Neural cell (in vitro differentiated cells): ENCODE measurements at regions not wholly inside any gene's neighbourhood (a gene's known extent, or its start where the extent isn't known, plus 50 kb on each side); places are given as distances from the start of the nearest gene placed in this dataset.

ENCODE experiments used
- H2AFZ ChIP-seq: fragments of 200-600, 300-800 bp; sonication (generic), shearing (Covaris generic); 2 replicates; pipeline ENCODE4 v1.6.0; 2014; ENCODE audit warnings: low read depth, mild to moderate bottlenecking, antibody characterized with exemption, low read length, moderate library complexity
- H3F3A ChIP-seq: fragments of 200-600 bp; shearing (Covaris generic); 2 replicates; pipeline ENCODE4 v1.6.1; 2016; ENCODE audit warnings: mild to moderate bottlenecking, moderate library complexity, mixed read lengths, antibody characterized with exemption, low read length; ENCODE audit not compliant: insufficient read depth, poor library complexity, severe bottlenecking
- H3K27ac ChIP-seq: fragments of 200-600, 300-800 bp; sonication (generic), shearing (Covaris generic); 2 replicates; pipeline ENCODE4 v1.5.1; 2014; ENCODE audit warnings: mild to moderate bottlenecking, low read length, moderate library complexity
- H3K27me3 ChIP-seq: fragments of 300-800, 200-600 bp; sonication (generic), shearing (Covaris generic); 2 replicates; pipeline ENCODE4 v1.6.0; 2014; ENCODE audit warnings: mild to moderate bottlenecking, low read depth, low read length, moderate library complexity; ENCODE audit not compliant: insufficient read depth
- H3K36me3 ChIP-seq: fragments of 300-800, 200-600 bp; sonication (generic), shearing (Covaris generic); 2 replicates; pipeline ENCODE4 v1.5.1; 2014; ENCODE audit warnings: mild to moderate bottlenecking, antibody characterized with exemption, low read length, moderate library complexity; ENCODE audit not compliant: insufficient read depth
- H3K4me2 ChIP-seq: fragments of 300-800, 200-600 bp; sonication (generic), shearing (Covaris generic); 2 replicates; pipeline ENCODE4 v1.6.0; 2014; ENCODE audit warnings: mild to moderate bottlenecking, low read length
- H3K4me3 ChIP-seq: fragments of 300-800, 200-600 bp; sonication (generic), shearing (Covaris generic); 2 replicates; pipeline ENCODE4 v1.5.1; 2014; ENCODE audit warnings: mild to moderate bottlenecking, low read length, moderate library complexity
- H3K79me2 ChIP-seq: fragments of 200-600 bp; shearing (Covaris generic); replicated peaks from 2 replicates; pipeline ENCODE4 v1.6.0; 2014; ENCODE audit warnings: mild to moderate bottlenecking, low read length, moderate library complexity; ENCODE audit not compliant: insufficient read depth
- H3K9ac ChIP-seq: fragments of 300-800, 200-600 bp; sonication (generic), shearing (Covaris generic); 2 replicates; pipeline ENCODE4 v1.6.1; 2016; ENCODE audit warnings: mild to moderate bottlenecking, low read length, mixed read lengths
- H3K9me2 ChIP-seq: fragments of 200-600 bp; shearing (Covaris generic); 2 replicates; pipeline ENCODE4 v1.6.1; 2016; ENCODE audit warnings: mild to moderate bottlenecking, low read length, mixed read lengths; ENCODE audit not compliant: insufficient read depth
- H3K9me3 ChIP-seq: fragments of 200-600, 300-800 bp; sonication (generic), shearing (Covaris generic); 2 replicates; pipeline ENCODE4 v1.6.1; 2016; ENCODE audit warnings: mild to moderate bottlenecking, mixed run types, low read length, moderate library complexity, mixed read lengths
- H4K20me1 ChIP-seq: fragments of 200-600 bp; shearing (Covaris generic); 2 replicates; pipeline ENCODE4 v1.6.1; 2016; ENCODE audit warnings: mild to moderate bottlenecking, mixed run types; ENCODE audit not compliant: insufficient read depth
- CTCF ChIP-seq: fragments of 450-650 bp; IDR thresholded peaks from 2 replicates; pipeline ENCODE4 v1.5.1; 2014; ENCODE audit warnings: antibody characterized with exemption, mild to moderate bottlenecking, moderate library complexity; ENCODE audit not compliant: poor library complexity, severe bottlenecking
- EP300 ChIP-seq: fragments of 450-650 bp; conservative IDR thresholded peaks from 2 replicates; pipeline ENCODE4 v1.6.1; 2014; ENCODE audit warnings: antibody characterized with exemption, mild to moderate bottlenecking, moderate library complexity; ENCODE audit not compliant: poor library complexity, severe bottlenecking
- EZH2 ChIP-seq: fragments of 200-600, 300-800 bp; shearing (Covaris generic), sonication (generic); IDR thresholded peaks from 2 replicates; pipeline ENCODE4 v1.6.1; 2014; ENCODE audit warnings: antibody characterized with exemption, low read length, borderline replicate concordance, mild to moderate bottlenecking; ENCODE audit not compliant: insufficient read depth, poor library complexity, severe bottlenecking
- MXI1 ChIP-seq: fragments of 450-650 bp; conservative IDR thresholded peaks from 2 replicates; pipeline ENCODE4 v1.6.1; 2014; ENCODE audit warnings: antibody characterized with exemption, mild to moderate bottlenecking; ENCODE audit not compliant: poor library complexity, severe bottlenecking
- POLR2AphosphoS5 ChIP-seq: IDR thresholded peaks from 2 replicates; pipeline ENCODE4 v1.6.1; 2012
- RAD21 ChIP-seq: fragments of 450-650 bp; conservative IDR thresholded peaks from 2 replicates; pipeline ENCODE4 v1.6.1; 2014; ENCODE audit warnings: antibody characterized with exemption, mild to moderate bottlenecking, moderate library complexity
- REST ChIP-seq: IDR thresholded peaks from 2 replicates; pipeline ENCODE4 v1.6.1; 2012; ENCODE audit warnings: borderline replicate concordance
- SMC3 ChIP-seq: fragments of 450-650 bp; conservative IDR thresholded peaks from 2 replicates; pipeline ENCODE4 v1.6.1; 2014; ENCODE audit warnings: antibody characterized with exemption, mild to moderate bottlenecking, moderate library complexity; ENCODE audit not compliant: poor library complexity
- TAF1 ChIP-seq: IDR thresholded peaks from 2 replicates; pipeline ENCODE4 v1.6.1; 2012; ENCODE audit warnings: low read depth

- no peaks in the 10 kb centered on the region for H3K9me3 ChIP-seq
- no peak overlapping the region for H3K27ac ChIP-seq
- no peak overlapping the region for H3K4me3 ChIP-seq
- no peaks in the 10 kb centered on the region for H3F3A ChIP-seq
- no peaks in the 10 kb centered on the region for H3K27me3 ChIP-seq
- TF ChIP-seq TAF1 (no peak), EZH2 (no peak)
- H4K20me1 ChIP-seq, result no peaks in the 10 kb centered on the region
- no peak overlapping the region for H2AFZ ChIP-seq
- no peaks in the 10 kb centered on the region for H3K36me3 ChIP-seq
- H3K9me2 ChIP-seq, result no peaks in the 10 kb centered on the region
- H3K9ac ChIP-seq, result no peak overlapping the region
- no peak overlapping the region for H3K4me2 ChIP-seq
- no peaks in the 10 kb centered on the region for H3K79me2 ChIP-seq
Measured at GRCh38 chr5:38675443-38675842, 119.0 kb upstream of the LIFR start.

DNA sequence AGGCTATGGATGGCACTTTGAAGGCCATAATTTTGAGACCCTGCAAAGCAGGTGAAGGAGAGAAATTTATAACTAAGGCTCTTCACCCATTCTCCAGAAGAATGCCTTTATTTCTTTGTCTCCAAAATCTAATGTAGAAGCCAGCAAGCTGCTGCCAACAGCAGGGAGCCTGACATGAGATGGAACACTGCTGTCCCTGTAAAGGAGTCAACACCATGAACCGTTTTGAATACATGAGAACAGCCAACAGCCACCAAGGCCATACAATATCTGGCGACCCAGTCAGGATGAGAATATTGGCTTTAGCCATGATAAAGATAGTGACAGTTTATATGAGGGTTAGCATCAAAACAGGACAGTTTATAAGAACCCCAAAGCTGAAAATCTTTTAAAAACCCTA lies 121.2 kb upstream of the LIFR start:
- Histone ChIP-seq H4K20me1 (no peaks in the 10 kb centered on the region), H3K36me3 (no peaks in the 10 kb centered on the region), H3K27ac (no peak overlapping the region), H3K4me2 (no peak overlapping the region), H3K27me3 (no peaks in the 10 kb centered on the region), H3K4me3 (no peak overlapping the region), H3K9ac (no peak overlapping the region), H2AFZ (no peak overlapping the region), H3K9me2 (no peaks in the 10 kb centered on the region), H3K9me3 (no peaks in the 10 kb centered on the region), H3F3A (no peaks in the 10 kb centered on the region), H3K79me2 (no peaks in the 10 kb centered on the region)
- TF ChIP-seq MXI1 (no peak), REST (no peak), TAF1 (no peak), RAD21 (no peak), CTCF (no peak), SMC3 (no peak), EP300 (no peak), POLR2AphosphoS5 (no peak), EZH2 (no peak)

- H4K20me1 ChIP-seq, result no peaks in the 10 kb centered on the region
- H3K9me3 ChIP-seq, result no peaks in the 10 kb centered on the region
- H3K27me3 ChIP-seq, result no peaks in the 10 kb centered on the region
- H3K36me3 ChIP-seq, result no peaks in the 10 kb centered on the region
- H3K79me2 ChIP-seq, result no peaks in the 10 kb centered on the region
- H3K9ac ChIP-seq, result no peak overlapping the region
- H3K4me3 ChIP-seq, result no peak overlapping the region
- no peaks in the 10 kb centered on the region for H3F3A ChIP-seq
- H2AFZ ChIP-seq, result no peak overlapping the region
- H3K9me2 ChIP-seq, result no peaks in the 10 kb centered on the region
- TF ChIP-seq TAF1, result no peak
- TF ChIP-seq EP300, result no peak
- no peak for TF ChIP-seq RAD21
- no peak for TF ChIP-seq CTCF
- TF ChIP-seq REST, result no peak
- no peak for TF ChIP-seq POLR2AphosphoS5
- no peak overlapping the region for H3K4me2 ChIP-seq
- H3K27ac ChIP-seq, result no peak overlapping the region
Measured at GRCh38 chr5:38678076-38678475, 121.6 kb upstream of the LIFR start.
